BLaER1 treated with 17β-estradiol and CSF1 and Interleukin-3, amounts not matched to agents 10 nM and 100 nM (cell line): ENCODE measurements at regions not wholly inside any gene's neighbourhood (a gene's known extent, or its start where the extent isn't known, plus 50 kb on each side); places are given as distances from the start of the nearest gene placed in this dataset.

Source experiments
- H3K27ac ChIP-seq, 11 experiments: shearing (Covaris generic); formaldehyde crosslinking; 2 replicates each; pipeline ENCODE4 v1.8.1; 2022
- H3K27me3 ChIP-seq, 11 experiments: shearing (Covaris generic); formaldehyde crosslinking; 2 replicates each; pipeline ENCODE4 v1.8.1; 2022
- H3K36me3 ChIP-seq, 11 experiments: shearing (Covaris generic); formaldehyde crosslinking; 2 replicates each; pipeline ENCODE4 v1.8.1; 2022
- H3K4me1 ChIP-seq, 10 experiments: shearing (Covaris generic); formaldehyde crosslinking; 2 replicates each; pipeline ENCODE4 v1.8.1; 2022
- H3K4me2 ChIP-seq, 11 experiments: shearing (Covaris generic); formaldehyde crosslinking; 2 replicates each; pipeline ENCODE4 v1.8.1; 2022
- H3K4me3 ChIP-seq, 10 experiments: shearing (Covaris generic); formaldehyde crosslinking; 2 replicates each; pipeline ENCODE4 v1.8.1; 2022
- H3K9ac ChIP-seq, 11 experiments: shearing (Covaris generic); formaldehyde crosslinking; 2 replicates each; pipeline ENCODE4 v1.8.1; 2022
- H3K9me3 ChIP-seq, 11 experiments: shearing (Covaris generic); formaldehyde crosslinking; replicated peaks in 1 of 11; 2 replicates each; pipeline ENCODE4 v1.8.1; 2022
- H4K20me1 ChIP-seq, 11 experiments: shearing (Covaris generic); formaldehyde crosslinking; 2 replicates each; pipeline ENCODE4 v1.8.1; 2022
- Cebpa-rat ChIP-seq, 11 experiments: shearing (Covaris generic); IDR thresholded peaks; 2 replicates each; pipeline ENCODE4 v1.8.1; 2022

GRCh38 chrX:10922159-10922558 is 189.0 kb upstream of the HCCS start:
- H3K4me1 ChIP-seq, result no peaks in the 10 kb centered on the region
- H3K36me3 ChIP-seq, result no peaks in the 10 kb centered on the region
- TF ChIP-seq Cebpa-rat (IDR thresholded peaks at IDR 0.05), result no peak
- no peak overlapping the region for H3K4me2 ChIP-seq
- no peaks in the 10 kb centered on the region for H4K20me1 ChIP-seq
- H3K27ac ChIP-seq, result no peak overlapping the region
- no peak overlapping the region for H3K4me3 ChIP-seq
- peaks cover 84 to 100% (median 99%) of the 10 kb centered on the region in 11 experiments for H3K27me3 ChIP-seq
- no peak overlapping the region for H3K9ac ChIP-seq
- H3K9me3 ChIP-seq, result peaks cover 0 to 28% (median 15%) of the 10 kb centered on the region in 11 experiments; a peak in 16 of 22 replicates

DNA sequence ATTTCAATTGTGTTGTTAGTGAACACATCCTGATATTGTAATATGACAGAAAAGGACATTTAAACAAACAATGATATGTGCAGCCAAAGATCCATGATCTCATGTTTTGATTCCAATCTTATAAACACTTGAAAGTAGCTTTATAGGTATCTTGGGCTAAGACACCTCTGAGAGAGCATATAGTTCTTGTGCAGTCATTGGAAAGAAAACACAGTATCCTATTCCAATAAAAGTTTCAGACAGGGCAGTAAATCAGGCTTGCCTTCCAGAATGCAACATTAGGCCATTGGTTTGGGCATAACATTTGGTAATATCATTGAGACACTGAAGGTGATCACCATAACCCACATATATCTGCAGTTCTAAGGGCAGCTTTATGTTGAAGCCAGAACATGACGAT is 188.3 kb upstream of the HCCS start:
- no peak overlapping the region for H3K27ac ChIP-seq
- H4K20me1 ChIP-seq, result no peaks in the 10 kb centered on the region
- H3K9ac ChIP-seq, result no peak overlapping the region
- no peak overlapping the region for H3K4me3 ChIP-seq
- peaks cover 6 to 32% (median 16%) of the 10 kb centered on the region in 11 experiments for H3K9me3 ChIP-seq
- H3K27me3 ChIP-seq, result peaks cover 81 to 100% (median 99%) of the 10 kb centered on the region in 11 experiments
- no peak for TF ChIP-seq Cebpa-rat (IDR thresholded peaks at IDR 0.05)
- H3K4me2 ChIP-seq, result no peak overlapping the region
- no peaks in the 10 kb centered on the region for H3K36me3 ChIP-seq
- H3K4me1 ChIP-seq, result no peaks in the 10 kb centered on the region

- Histone ChIP-seq H3K27ac (no peak overlapping the region), H3K9ac (no peak overlapping the region), H3K4me2 (no peak overlapping the region), H3K27me3 (peaks cover 80 to 100% (median 99%) of the 10 kb centered on the region in 11 experiments), H4K20me1 (no peaks in the 10 kb centered on the region), H3K36me3 (no peaks in the 10 kb centered on the region), H3K9me3 (peaks cover 11 to 38% (median 22%) of the 10 kb centered on the region in 11 experiments), H3K4me3 (no peak overlapping the region), H3K4me1 (no peaks in the 10 kb centered on the region)
- no peak for TF ChIP-seq Cebpa-rat (IDR thresholded peaks at IDR 0.05)
Measured at GRCh38 chrX:10923466-10923865, 187.7 kb upstream of the HCCS start.

DNA sequence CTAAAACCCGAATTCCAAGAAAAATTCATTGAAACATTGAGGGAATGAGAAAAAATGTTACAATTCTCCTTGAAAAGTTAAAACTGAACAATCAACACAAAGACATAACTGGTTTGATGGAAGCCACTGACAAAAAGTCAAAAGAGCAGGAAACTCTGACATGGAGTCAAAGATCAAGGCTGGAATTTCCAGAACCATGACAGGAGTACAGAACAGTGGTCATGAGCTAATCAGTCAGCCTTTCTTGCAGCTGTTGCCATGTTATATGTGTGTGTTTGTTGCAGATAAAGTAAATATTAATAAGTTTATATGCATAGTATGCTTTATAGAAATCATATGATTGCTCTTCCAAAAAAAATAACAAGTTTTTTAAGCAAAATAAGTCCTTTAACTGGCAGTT is 184.7 kb upstream of the HCCS start:
- H3K36me3 ChIP-seq, result no peaks in the 10 kb centered on the region
- peaks cover 17 to 45% (median 26%) of the 10 kb centered on the region in 11 experiments for H3K9me3 ChIP-seq
- H3K4me3 ChIP-seq, result no peak overlapping the region
- H3K27ac ChIP-seq, result no peak overlapping the region
- H4K20me1 ChIP-seq, result no peaks in the 10 kb centered on the region; a peak in 1 of 22 replicates
- no peak overlapping the region for H3K4me2 ChIP-seq
- H3K27me3 ChIP-seq, result peaks cover 77 to 100% (median 99%) of the 10 kb centered on the region in 11 experiments
- no peaks in the 10 kb centered on the region for H3K4me1 ChIP-seq
- no peak for TF ChIP-seq Cebpa-rat (IDR thresholded peaks at IDR 0.05)
- H3K9ac ChIP-seq, result no peak overlapping the region

- TF ChIP-seq Cebpa-rat (IDR thresholded peaks at IDR 0.05), result no peak
- Histone ChIP-seq H3K4me2 (no peak overlapping the region), H3K36me3 (no peaks in the 10 kb centered on the region), H3K4me3 (no peak overlapping the region), H4K20me1 (no peaks in the 10 kb centered on the region; a peak in 1 of 22 replicates), H3K9ac (no peak overlapping the region), H3K27ac (no peak overlapping the region), H3K9me3 (peaks cover 17 to 45% (median 26%) of the 10 kb centered on the region in 11 experiments), H3K27me3 (peaks cover 78 to 100% (median 99%) of the 10 kb centered on the region in 11 experiments), H3K4me1 (no peaks in the 10 kb centered on the region)
Measured at GRCh38 chrX:10926891-10927290, 184.2 kb upstream of the HCCS start.

DNA sequence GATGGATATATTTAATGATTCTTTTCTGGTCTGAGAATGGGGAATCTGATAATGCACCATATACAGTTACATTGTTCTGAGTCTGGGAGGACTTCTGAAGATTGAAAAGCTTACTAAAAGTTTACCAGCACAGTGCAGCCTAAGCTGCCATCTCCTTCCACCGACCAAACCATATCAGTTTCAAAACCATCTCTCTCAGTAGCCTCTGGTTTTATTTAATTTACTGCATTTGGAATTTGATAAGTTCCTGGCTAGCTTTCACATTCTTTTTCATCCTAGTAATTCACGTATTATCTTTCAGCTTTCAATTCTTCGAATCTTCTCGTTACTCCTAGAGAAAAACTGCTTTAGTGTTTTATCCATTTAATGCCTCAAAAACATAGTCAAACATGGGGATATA is 181.4 kb upstream of the HCCS start:
- H3K4me3 ChIP-seq, result no peak overlapping the region
- peaks cover 17 to 38% (median 24%) of the 10 kb centered on the region in 11 experiments for H3K9me3 ChIP-seq
- H4K20me1 ChIP-seq, result peaks cover 0 to 5% (median 0%) of the 10 kb centered on the region in 11 experiments; a peak in 1 of 22 replicates
- no peak overlapping the region for H3K4me2 ChIP-seq
- H3K9ac ChIP-seq, result no peak overlapping the region
- H3K36me3 ChIP-seq, result no peaks in the 10 kb centered on the region
- H3K27ac ChIP-seq, result no peak overlapping the region
- peaks cover 0 to 13% (median 0%) of the 10 kb centered on the region in 10 experiments; a peak in 5 of 20 replicates for H3K4me1 ChIP-seq
- no peak for TF ChIP-seq Cebpa-rat (IDR thresholded peaks at IDR 0.05)
- peaks cover 79 to 100% (median 98%) of the 10 kb centered on the region in 11 experiments for H3K27me3 ChIP-seq

DNA sequence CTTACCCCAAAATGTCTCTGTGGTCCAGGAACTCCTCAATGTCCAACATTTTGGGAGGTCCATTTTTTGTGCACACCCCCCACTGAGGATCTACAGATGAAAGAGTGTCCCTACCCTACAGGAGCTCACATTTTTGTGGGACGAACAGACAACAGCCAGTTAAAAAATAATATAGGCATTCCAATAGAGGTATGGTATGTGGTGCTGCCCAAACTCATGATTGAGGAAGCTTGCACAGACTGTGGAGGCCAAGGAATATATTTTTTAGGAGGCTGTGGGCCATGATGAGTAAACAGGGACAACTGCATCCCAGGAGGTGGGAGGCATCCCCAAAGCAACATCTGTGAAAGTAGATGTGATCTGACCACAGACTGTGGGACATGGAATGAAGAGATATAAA is 181.0 kb upstream of the HCCS start:
- TF ChIP-seq Cebpa-rat (IDR thresholded peaks at IDR 0.05), result no peak

DNA sequence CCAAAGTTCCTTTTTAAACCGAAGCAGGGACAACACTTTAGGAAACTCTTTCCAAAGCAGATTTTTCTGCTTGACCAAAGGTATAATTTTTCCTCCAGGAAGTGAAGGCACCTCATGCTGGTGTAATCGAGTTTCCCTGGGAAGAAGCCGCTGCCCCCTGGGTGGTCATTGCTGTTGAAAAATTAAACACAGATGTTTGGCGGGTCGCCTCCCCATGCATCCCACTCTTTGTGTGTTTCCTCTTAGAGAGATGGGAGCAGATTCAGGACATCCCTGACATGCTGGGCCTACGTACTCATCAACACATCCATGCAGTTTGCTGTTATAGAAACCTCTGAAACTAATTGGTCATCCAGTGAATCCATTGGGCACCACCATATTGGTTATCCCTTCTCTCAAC is 179.2 kb upstream of the HCCS start:
- Histone ChIP-seq H4K20me1 (peaks cover 0 to 5% (median 0%) of the 10 kb centered on the region in 11 experiments; a peak in 1 of 22 replicates), H3K36me3 (no peaks in the 10 kb centered on the region), H3K4me3 (no peak overlapping the region), H3K9ac (no peak overlapping the region), H3K27ac (no peak overlapping the region), H3K4me1 (peaks cover 0 to 13% (median 0%) of the 10 kb centered on the region in 10 experiments; a peak in 5 of 20 replicates), H3K27me3 (peaks cover 79 to 100% (median 99%) of the 10 kb centered on the region in 11 experiments), H3K9me3 (peaks cover 10 to 21% (median 19%) of the 10 kb centered on the region in 11 experiments; a peak in 20 of 22 replicates), H3K4me2 (no peak overlapping the region)
- TF ChIP-seq Cebpa-rat (IDR thresholded peaks at IDR 0.05), result no peak

More for the DNA sequence above, 181.0 kb upstream of the HCCS start:
- Histone ChIP-seq H3K27ac (no peak overlapping the region), H4K20me1 (peaks cover 0 to 5% (median 0%) of the 10 kb centered on the region in 11 experiments; a peak in 1 of 22 replicates), H3K36me3 (no peaks in the 10 kb centered on the region), H3K4me2 (no peak overlapping the region), H3K4me1 (peaks cover 0 to 13% (median 0%) of the 10 kb centered on the region in 10 experiments; a peak in 5 of 20 replicates), H3K27me3 (peaks cover 79 to 100% (median 98%) of the 10 kb centered on the region in 11 experiments), H3K4me3 (no peak overlapping the region), H3K9ac (no peak overlapping the region), H3K9me3 (peaks cover 17 to 34% (median 21%) of the 10 kb centered on the region in 11 experiments)

- Histone ChIP-seq H3K9ac (no peak overlapping the region), H3K4me1 (peaks cover 0 to 13% (median 0%) of the 10 kb centered on the region in 10 experiments; a peak in 5 of 20 replicates), H3K27me3 (peaks cover 77 to 100% (median 98%) of the 10 kb centered on the region in 11 experiments), H3K4me2 (peak overlapping the region in 1 of 11 experiments; percentile 19; a peak in 2 of 22 replicates), H3K27ac (no peak overlapping the region), H3K4me3 (no peak overlapping the region), H3K36me3 (no peaks in the 10 kb centered on the region), H4K20me1 (peaks cover 0 to 5% (median 0%) of the 10 kb centered on the region in 11 experiments; a peak in 1 of 22 replicates), H3K9me3 (peaks cover 9 to 14% (median 12%) of the 10 kb centered on the region in 11 experiments; a peak in 18 of 22 replicates)
- no peak for TF ChIP-seq Cebpa-rat (IDR thresholded peaks at IDR 0.05)
Measured at GRCh38 chrX:10932842-10933440, 178.2 kb upstream of the HCCS start.
